ENCODE measurements at regions not wholly inside any gene's neighbourhood (a gene's known extent, or its start where the extent isn't known, plus 50 kb on each side); places are given as distances from the start of the nearest gene placed in this dataset.
A peak's percentile ranks its signal among the peaks of the same experiment; 100 is the strongest.
"Not testable (repeated sequence)": the region's sequence is repeated elsewhere in the genome, so short reads cannot be mapped to it uniquely, and the experiment has no call there.

GRCh38 chr9:24846248-24846912 lies 300.7 kb upstream of the IZUMO3 start:
- DNase-seq (ENCODE audit: low read depth in 2 of 2) = no peak

GRCh38 chr9:24844217-24844616 lies 298.5 kb upstream of the IZUMO3 start:
- DNase-seq (ENCODE audit: low read depth in 2 of 2) = no peak

GRCh38 chr9:24841993-24842392 lies 296.3 kb upstream of the IZUMO3 start:
- DNase-seq (ENCODE audit: low read depth in 2 of 2) = no peak

- DNase-seq (ENCODE audit: low read depth in 2 of 2) = no peak
Measured at GRCh38 chr9:24832307-24832706, 286.6 kb upstream of the IZUMO3 start.

- DNase-seq (ENCODE audit: low read depth in 2 of 2) = no peak
Measured at GRCh38 chr9:24828687-24829086, 283.0 kb upstream of the IZUMO3 start.

GRCh38 chr9:24824607-24825006 lies 278.9 kb upstream of the IZUMO3 start:
- DNase-seq (ENCODE audit: low read depth in 2 of 2) = no peak

GRCh38 chr9:24820196-24820595 lies 274.5 kb upstream of the IZUMO3 start:
- no peak for DNase-seq (ENCODE audit: low read depth in 2 of 2)

- DNase-seq (ENCODE audit: low read depth in 2 of 2) = no peak
Measured at GRCh38 chr9:24817756-24818155, 272.1 kb upstream of the IZUMO3 start.

GRCh38 chr9:24816006-24816405 lies 270.3 kb upstream of the IZUMO3 start:
- DNase-seq (ENCODE audit: low read depth in 2 of 2) = no peak

- DNase-seq (ENCODE audit: low read depth in 2 of 2) = no peak
Measured at GRCh38 chr9:24801344-24801743, 255.6 kb upstream of the IZUMO3 start.

GRCh38 chr9:24793787-24794186 lies 248.1 kb upstream of the IZUMO3 start:
- DNase-seq (ENCODE audit: low read depth in 2 of 2) = peak; percentile 32 to 36

GRCh38 chr9:24776226-24776625 lies 230.5 kb upstream of the IZUMO3 start:
- DNase-seq (ENCODE audit: low read depth in 2 of 2) = no peak

- DNase-seq (ENCODE audit: low read depth in 2 of 2) = not testable (repeated sequence)
Measured at GRCh38 chr9:24774199-24774598, 228.5 kb upstream of the IZUMO3 start.

GRCh38 chr9:24766081-24766480 lies 220.4 kb upstream of the IZUMO3 start:
- no peak for DNase-seq (ENCODE audit: low read depth in 2 of 2)

GRCh38 chr9:24765025-24765756 lies 219.5 kb upstream of the IZUMO3 start:
- no peak for DNase-seq (ENCODE audit: low read depth in 2 of 2)

- no peak for DNase-seq (ENCODE audit: low read depth in 2 of 2)
Measured at GRCh38 chr9:24738421-24738961, 192.8 kb upstream of the IZUMO3 start.

- no peak for DNase-seq (ENCODE audit: low read depth in 2 of 2)
Measured at GRCh38 chr9:24731754-24732153, 186.1 kb upstream of the IZUMO3 start.

GRCh38 chr9:24721621-24722020 lies 175.9 kb upstream of the IZUMO3 start:
- no peak for DNase-seq (ENCODE audit: low read depth in 2 of 2)

GRCh38 chr9:24712206-24712605 lies 166.5 kb upstream of the IZUMO3 start:
- DNase-seq (ENCODE audit: low read depth in 2 of 2) = no peak

GRCh38 chr9:24708814-24709213 lies 163.1 kb upstream of the IZUMO3 start:
- no peak for DNase-seq (ENCODE audit: low read depth in 2 of 2)

- DNase-seq (ENCODE audit: low read depth in 2 of 2) = no peak
Measured at GRCh38 chr9:24698881-24699518, 153.3 kb upstream of the IZUMO3 start.

- no peak for DNase-seq (ENCODE audit: low read depth in 2 of 2)
Measured at GRCh38 chr9:24672336-24672735, 126.6 kb upstream of the IZUMO3 start.

GRCh38 chr9:24657387-24657786 lies 111.7 kb upstream of the IZUMO3 start:
- DNase-seq (ENCODE audit: low read depth in 2 of 2) = no peak
